HG03064 (cell line): ENCODE measurements at regions not wholly inside any gene's neighbourhood (a gene's known extent, or its start where the extent isn't known, plus 50 kb on each side); places are given as distances from the start of the nearest gene placed in this dataset.

Source experiments
- ATAC-seq: cut with Tn5 transposase; IDR thresholded peaks from one replicate; pipeline ENCODE4 v1.9.1; 2021; ENCODE audit warnings: low read depth; ENCODE audit not compliant: unreplicated experiment

DNA sequence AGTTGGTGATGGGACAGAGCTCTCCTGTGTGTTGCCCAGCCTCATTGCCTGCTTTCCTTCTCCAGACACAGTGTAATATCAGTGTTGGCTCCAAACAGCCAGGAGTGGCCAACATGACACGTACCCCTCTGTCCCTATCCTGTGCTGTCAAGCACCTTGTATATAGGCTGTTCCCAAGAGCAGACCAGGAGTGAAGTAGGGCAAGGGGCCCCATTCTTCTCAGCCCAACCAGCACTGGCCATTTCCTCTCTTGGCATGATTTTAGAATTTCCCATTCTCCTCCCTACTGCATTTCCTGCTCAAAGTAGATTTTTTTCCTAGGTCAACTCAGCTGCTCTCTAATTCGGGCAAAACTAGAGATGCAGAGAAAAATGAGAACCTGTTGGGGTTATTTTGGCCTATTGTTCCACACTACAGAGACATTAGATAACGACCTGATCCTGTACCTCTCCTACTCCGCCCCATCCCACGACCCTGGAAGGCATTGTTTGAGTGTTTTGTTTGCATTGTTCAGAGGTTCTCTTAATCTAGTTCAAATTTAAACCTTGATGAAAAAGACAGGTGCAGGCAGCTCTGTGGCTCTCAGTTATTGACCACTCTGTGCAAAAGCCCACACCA lies 95.6 kb downstream of the RASSF10 start:
- no peak for ATAC-seq

- peak; percentile 66 for ATAC-seq
Measured at GRCh38 chr11:13105237-13105844, 96.2 kb downstream of the RASSF10 start.

DNA sequence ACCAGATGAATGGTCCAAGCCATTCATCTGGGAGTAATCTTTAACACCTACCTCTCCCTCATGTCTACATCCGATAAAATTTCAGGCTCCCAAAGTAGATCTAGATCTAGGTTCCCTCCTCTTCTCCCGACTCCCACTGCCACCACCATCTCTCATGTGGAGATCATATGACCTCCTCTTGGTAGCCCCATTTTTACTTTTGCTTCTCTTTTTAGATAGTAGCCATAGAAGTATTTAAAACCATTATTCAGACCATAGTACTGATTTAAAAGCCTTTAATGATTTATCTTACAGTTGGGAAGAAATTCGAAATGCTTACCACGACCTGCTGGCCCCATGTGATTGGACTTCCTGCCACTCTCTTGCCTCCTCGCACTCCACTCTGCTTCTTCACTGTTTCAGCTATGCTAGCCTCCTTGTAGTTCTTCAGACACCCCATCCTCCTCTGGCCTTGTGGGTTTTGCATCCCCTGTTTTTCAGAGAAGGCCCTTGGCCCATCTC lies 98.5 kb downstream of the RASSF10 start:
- ATAC-seq, result no peak

- ATAC-seq, result no peak
Measured at GRCh38 chr11:13108416-13108815, 99.3 kb downstream of the RASSF10 start.

DNA sequence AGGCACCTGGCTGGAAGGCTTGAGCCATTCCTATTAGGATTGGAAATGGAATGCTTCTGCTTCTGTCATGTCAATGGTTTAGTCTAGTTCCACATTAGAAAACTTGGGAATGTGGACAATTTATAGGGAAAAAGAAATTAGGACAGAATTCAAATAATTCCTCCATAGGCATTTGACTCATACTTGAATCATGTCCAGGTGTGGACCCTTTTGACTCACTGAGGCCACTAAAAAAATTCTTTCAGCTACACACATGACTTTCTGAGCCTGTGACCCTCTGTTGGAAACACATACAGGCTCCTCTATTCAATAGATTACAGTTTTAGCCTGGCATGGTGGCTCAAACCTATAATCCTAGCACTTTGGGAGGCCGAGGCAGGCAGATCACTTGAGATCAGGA lies 100.5 kb downstream of the RASSF10 start:
- no peak for ATAC-seq

DNA sequence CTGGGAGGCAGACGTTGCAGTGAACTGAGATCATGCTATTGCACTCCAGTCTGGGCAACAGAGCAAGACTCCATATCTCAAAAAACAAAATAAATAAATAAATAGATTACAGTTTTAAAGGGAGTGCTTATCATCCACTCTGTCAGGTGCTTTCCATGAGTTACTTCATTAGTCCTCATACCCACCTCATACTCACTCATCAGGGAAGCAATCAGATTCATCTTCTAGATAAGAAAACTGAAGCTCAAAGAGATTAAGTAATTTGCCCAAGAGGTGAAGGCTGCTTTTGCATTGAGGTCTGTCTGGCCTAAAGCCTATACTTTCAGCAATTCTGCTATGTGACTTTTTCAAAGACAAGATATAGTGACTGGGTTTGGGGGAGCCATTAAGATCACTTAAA lies 101.0 kb downstream of the RASSF10 start:
- ATAC-seq, result no peak

GRCh38 chr11:13110929-13111812 lies 102.1 kb downstream of the RASSF10 start:
- no peak for ATAC-seq

DNA sequence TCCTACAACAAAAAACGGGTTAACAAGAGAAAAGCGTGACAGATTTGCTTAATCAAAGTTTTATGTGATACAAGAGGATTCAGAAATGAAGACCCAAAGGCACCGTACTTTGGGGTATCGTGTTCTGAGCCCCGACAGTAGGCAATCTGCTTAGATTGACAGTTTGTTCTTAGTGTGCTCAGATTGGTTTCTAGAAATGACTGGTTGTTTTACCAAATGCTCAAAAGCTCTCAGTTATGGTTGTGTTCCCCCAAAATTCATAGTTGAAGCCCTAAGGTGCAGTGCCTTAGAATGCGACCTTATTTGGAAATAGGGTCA lies 102.7 kb downstream of the RASSF10 start:
- no peak for ATAC-seq

- no peak for ATAC-seq
Measured at GRCh38 chr11:13114566-13115379, 105.7 kb downstream of the RASSF10 start.

GRCh38 chr11:13115380-13115675 lies 106.2 kb downstream of the RASSF10 start:
- ATAC-seq, result no peak

DNA sequence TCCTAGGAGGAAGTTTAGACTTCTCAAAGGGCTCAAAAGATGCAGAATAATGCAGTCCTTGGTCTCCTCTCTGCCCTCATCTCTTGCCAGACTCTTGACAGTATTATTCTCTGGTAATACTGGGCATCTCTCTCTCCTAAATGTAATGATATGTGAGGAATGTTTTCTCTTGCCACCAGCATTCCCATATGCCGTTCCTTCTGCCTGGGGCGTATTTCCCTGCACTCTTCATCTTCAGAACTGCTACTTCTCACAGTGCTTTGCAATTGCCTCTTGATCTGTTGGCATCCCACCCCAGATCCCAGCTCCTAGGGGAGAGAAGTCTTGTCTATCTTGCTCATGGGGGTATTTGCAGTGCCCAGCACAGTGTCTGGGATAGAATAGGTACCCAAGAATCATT lies 107.4 kb downstream of the RASSF10 start:
- no peak for ATAC-seq

- no peak for ATAC-seq
Measured at GRCh38 chr11:13117344-13117743, 108.2 kb downstream of the RASSF10 start.

DNA sequence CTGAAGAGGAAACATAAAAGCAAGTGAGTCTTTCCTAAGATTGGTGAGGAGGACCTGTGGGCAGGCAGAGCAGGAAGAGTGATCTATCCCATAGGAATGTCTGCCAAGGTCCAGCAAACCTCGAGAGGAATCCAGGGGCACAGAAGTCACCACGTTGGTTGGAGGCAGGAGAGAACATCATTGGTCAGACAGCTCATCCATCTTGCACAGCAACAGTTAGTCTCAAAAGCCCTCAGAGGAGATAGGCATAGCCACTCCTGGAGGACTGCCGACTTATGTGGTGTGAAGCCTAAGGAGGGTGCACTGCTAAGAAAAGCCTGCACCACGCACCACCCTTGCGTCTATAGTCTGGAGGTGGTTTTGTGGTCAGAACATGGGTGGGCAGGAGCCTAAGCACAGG lies 109.1 kb downstream of the RASSF10 start:
- ATAC-seq, result no peak

GRCh38 chr11:13118650-13119049 lies 109.5 kb downstream of the RASSF10 start:
- ATAC-seq, result no peak

GRCh38 chr11:13119361-13119760 lies 110.2 kb downstream of the RASSF10 start:
- ATAC-seq, result no peak

GRCh38 chr11:13119941-13120520 lies 110.9 kb downstream of the RASSF10 start:
- no peak for ATAC-seq

- ATAC-seq, result no peak
Measured at GRCh38 chr11:13120691-13121090, 111.6 kb downstream of the RASSF10 start.

DNA sequence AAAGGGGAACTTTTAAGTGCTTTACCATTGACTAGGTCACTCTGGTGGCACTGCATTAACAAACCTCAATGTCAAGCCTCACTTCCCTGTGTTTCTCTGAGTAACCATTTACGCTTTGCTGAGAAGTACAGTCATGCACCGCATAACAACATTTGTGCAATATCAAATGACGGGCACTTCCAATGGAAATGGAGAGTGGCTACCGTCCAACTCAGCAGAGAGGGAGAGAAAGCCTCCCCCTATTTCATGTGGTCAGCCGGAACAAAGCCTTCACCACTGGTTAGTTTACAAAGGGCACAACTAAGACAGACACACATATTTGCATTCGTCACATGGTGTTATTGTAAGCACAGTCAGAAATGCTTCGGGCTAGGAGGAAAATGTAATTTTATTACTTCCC lies 117.3 kb downstream of the RASSF10 start:
- ATAC-seq, result no peak

GRCh38 chr11:13127161-13127560 lies 118.0 kb downstream of the RASSF10 start:
- ATAC-seq, result no peak

DNA sequence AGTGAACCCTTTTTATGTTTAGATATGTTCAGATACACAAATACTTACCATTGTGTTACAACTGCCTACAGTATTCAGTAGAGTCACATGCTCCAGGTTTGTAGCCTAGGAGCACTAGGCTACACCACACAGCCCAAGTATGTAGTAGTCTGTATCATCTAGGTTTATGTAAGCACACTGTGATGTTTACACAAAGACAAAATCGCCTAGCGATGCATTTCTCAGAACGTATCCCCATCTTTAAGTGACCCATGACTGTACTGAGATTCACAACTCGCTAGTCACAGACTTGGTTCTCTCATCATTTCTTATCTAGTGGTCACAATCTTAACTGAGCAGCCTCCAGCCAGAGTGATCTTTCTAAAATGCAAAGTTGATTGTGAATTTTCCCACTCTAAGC lies 119.2 kb downstream of the RASSF10 start:
- ATAC-seq, result no peak

GRCh38 chr11:13134066-13134465 lies 125.0 kb downstream of the RASSF10 start:
- no peak for ATAC-seq
